Endothelial cell (in vitro differentiated cells): ENCODE measurements at regions not wholly inside any gene's neighbourhood (a gene's known extent, or its start where the extent isn't known, plus 50 kb on each side); places are given as distances from the start of the nearest gene placed in this dataset.
A peak's percentile ranks its signal among the peaks of the same experiment; 100 is the strongest.
"Not testable (repeated sequence)": the region's sequence is repeated elsewhere in the genome, so short reads cannot be mapped to it uniquely, and the experiment has no call there.

Experiments
- DNase-seq: peaks from one replicate; pipeline ENCODE4 v3.0.0; 2021; ENCODE audit warnings: low spot score
- H3K27ac Mint-ChIP-seq: one replicate; pipeline ENCODE4 v1.8.0; 2021; ENCODE audit warnings: mixed read lengths, inconsistent platforms; ENCODE audit not compliant: unreplicated experiment
- H3K27me3 Mint-ChIP-seq: one replicate; pipeline ENCODE4 v1.8.0; 2021; ENCODE audit warnings: mild to moderate bottlenecking, moderate library complexity, mixed read lengths, inconsistent platforms; ENCODE audit not compliant: unreplicated experiment
- H3K36me3 Mint-ChIP-seq: one replicate; pipeline ENCODE4 v1.8.0; 2021; ENCODE audit warnings: mild to moderate bottlenecking, low read depth, mixed read lengths, inconsistent platforms; ENCODE audit not compliant: unreplicated experiment
- H3K4me1 Mint-ChIP-seq: one replicate; pipeline ENCODE4 v1.8.0; 2021; ENCODE audit warnings: mild to moderate bottlenecking, mixed read lengths, inconsistent platforms; ENCODE audit not compliant: unreplicated experiment
- H3K4me3 Mint-ChIP-seq: one replicate; pipeline ENCODE4 v1.8.0; 2021; ENCODE audit warnings: mild to moderate bottlenecking, mixed read lengths, inconsistent platforms; ENCODE audit not compliant: unreplicated experiment
- H3K9me3 Mint-ChIP-seq: one replicate; pipeline ENCODE4 v1.8.0; 2021; ENCODE audit warnings: mixed read lengths, inconsistent platforms; ENCODE audit not compliant: unreplicated experiment
- CTCF ChIP-seq: fragments of 200-600 bp; sonication (generic); IDR thresholded peaks from one replicate; pipeline ENCODE4 v1.5.0; 2021; ENCODE audit warnings: antibody characterized with exemption; ENCODE audit not compliant: unreplicated experiment

- H3K4me3 Mint-ChIP-seq = no peak overlapping the region
- H3K9me3 Mint-ChIP-seq = no peaks in the 10 kb centered on the region
- DNase-seq = no peak
- no peak for TF ChIP-seq CTCF
- H3K27me3 Mint-ChIP-seq = no peaks in the 10 kb centered on the region
- no peak overlapping the region for H3K27ac Mint-ChIP-seq
- no peaks in the 10 kb centered on the region for H3K36me3 Mint-ChIP-seq
- no peaks in the 10 kb centered on the region for H3K4me1 Mint-ChIP-seq
Measured at GRCh38 chr15:59904450-59905135, 99.5 kb upstream of the FOXB1 start.

- no peak for TF ChIP-seq CTCF
- no peak for DNase-seq
- H3K4me1 Mint-ChIP-seq = no peaks in the 10 kb centered on the region
- H3K9me3 Mint-ChIP-seq = no peaks in the 10 kb centered on the region
- no peak overlapping the region for H3K4me3 Mint-ChIP-seq
- no peaks in the 10 kb centered on the region for H3K36me3 Mint-ChIP-seq
- peak overlapping the region; percentile 14 for H3K27ac Mint-ChIP-seq
- H3K27me3 Mint-ChIP-seq = peaks cover 4% of the 10 kb centered on the region
Measured at GRCh38 chr15:59896663-59897074, 107.4 kb upstream of the FOXB1 start.

GRCh38 chr15:59894835-59895234 is 109.3 kb upstream of the FOXB1 start:
- Mint-ChIP-seq H3K36me3 (no peaks in the 10 kb centered on the region), H3K27me3 (peaks cover 4% of the 10 kb centered on the region), H3K9me3 (no peaks in the 10 kb centered on the region), H3K4me1 (no peaks in the 10 kb centered on the region), H3K4me3 (no peak overlapping the region), H3K27ac (no peak overlapping the region)
- TF ChIP-seq CTCF = no peak
- DNase-seq = no peak

- Mint-ChIP-seq H3K4me3 (no peak overlapping the region), H3K36me3 (no peaks in the 10 kb centered on the region), H3K4me1 (no peaks in the 10 kb centered on the region), H3K27me3 (peaks cover 4% of the 10 kb centered on the region), H3K27ac (no peak overlapping the region), H3K9me3 (no peaks in the 10 kb centered on the region)
- DNase-seq = peak; percentile 38
- no peak for TF ChIP-seq CTCF
Measured at GRCh38 chr15:59892985-59893384, 111.1 kb upstream of the FOXB1 start.

DNA sequence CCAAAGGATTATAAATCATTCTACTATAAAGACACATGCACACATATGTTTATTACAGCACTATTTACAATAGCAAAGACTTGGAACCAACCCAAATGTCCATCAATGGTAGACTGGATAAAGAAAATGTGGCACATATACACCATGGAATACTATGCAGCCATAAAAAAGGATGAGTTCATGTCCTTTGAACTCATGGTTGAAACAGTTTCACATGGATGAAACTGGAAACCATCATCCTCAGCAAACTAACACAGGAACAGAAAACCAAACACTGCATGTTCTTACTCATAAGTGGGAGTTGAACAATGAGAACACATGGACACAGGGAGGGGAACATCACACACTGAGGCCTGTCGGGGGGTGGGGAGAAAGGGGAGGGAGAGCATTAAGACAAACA is 116.2 kb upstream of the FOXB1 start:
- not testable (repeated sequence) for DNase-seq, H3K27ac Mint-ChIP-seq, H3K4me3 Mint-ChIP-seq, H3K36me3 Mint-ChIP-seq, H3K9me3 Mint-ChIP-seq, H3K27me3 Mint-ChIP-seq
- H3K4me1 Mint-ChIP-seq = peaks cover 13% of the 10 kb centered on the region
